ENCODE measurements at regions not wholly inside any gene's neighbourhood (a gene's known extent, or its start where the extent isn't known, plus 50 kb on each side); places are given as distances from the start of the nearest gene placed in this dataset.

DNA sequence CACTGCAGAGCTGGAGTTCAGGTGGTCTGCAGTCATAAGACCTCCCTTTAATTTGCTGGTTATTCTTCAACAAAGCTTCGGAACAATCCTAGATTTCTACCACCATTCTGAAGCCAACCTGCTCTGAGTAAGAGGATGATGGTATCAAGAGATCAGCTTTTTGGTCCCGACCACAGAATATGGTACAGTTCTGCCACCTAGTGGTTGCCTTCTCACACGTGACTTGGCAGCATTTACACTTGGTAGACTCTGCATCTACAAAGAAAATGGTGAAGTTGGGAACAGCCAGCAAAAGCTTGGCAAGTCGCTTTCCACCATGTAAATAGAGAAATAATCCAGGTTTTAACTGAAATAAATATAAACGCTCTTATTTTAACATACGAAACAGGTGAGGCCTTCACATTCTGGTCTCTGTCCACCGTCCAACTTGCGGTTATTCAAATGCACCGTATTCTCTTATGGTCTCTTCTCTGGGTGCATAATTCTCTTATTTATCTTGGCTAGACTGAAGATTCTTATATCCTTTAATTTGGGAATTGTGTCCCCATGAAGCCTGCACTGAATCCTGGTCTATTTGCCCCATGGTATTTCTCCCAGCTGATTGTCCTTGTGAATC lies 173.9 kb upstream of the GRM3 start:
- no peak for TF ChIP-seq EZH2phosphoT487 (IDR thresholded peaks at IDR 0.05; ENCODE audit: borderline replicate concordance, low read length)
- TF ChIP-seq, protein P1, sequence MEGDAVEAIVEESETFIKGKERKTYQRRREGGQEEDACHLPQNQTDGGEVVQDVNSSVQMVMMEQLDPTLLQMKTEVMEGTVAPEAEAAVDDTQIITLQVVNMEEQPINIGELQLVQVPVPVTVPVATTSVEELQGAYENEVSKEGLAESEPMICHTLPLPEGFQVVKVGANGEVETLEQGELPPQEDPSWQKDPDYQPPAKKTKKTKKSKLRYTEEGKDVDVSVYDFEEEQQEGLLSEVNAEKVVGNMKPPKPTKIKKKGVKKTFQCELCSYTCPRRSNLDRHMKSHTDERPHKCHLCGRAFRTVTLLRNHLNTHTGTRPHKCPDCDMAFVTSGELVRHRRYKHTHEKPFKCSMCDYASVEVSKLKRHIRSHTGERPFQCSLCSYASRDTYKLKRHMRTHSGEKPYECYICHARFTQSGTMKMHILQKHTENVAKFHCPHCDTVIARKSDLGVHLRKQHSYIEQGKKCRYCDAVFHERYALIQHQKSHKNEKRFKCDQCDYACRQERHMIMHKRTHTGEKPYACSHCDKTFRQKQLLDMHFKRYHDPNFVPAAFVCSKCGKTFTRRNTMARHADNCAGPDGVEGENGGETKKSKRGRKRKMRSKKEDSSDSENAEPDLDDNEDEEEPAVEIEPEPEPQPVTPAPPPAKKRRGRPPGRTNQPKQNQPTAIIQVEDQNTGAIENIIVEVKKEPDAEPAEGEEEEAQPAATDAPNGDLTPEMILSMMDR (IDR thresholded peaks at IDR 0.05; ENCODE audit: low read depth, low read length, poor library complexity, severe bottlenecking), result peak; percentile 99
